SK-N-DZ (cell line): ENCODE measurements at regions not wholly inside any gene's neighbourhood (a gene's known extent, or its start where the extent isn't known, plus 50 kb on each side); places are given as distances from the start of the nearest gene placed in this dataset.

Experiments used
- DNase-seq: peaks from one replicate; pipeline ENCODE4 v3.0.0-alpha.2; 2015; ENCODE audit warnings: low spot score

GRCh38 chr3:76181213-76181612 lies 395.9 kb upstream of the ZNF717 start:
- no peak for DNase-seq

GRCh38 chr3:76198086-76198485 lies 412.7 kb upstream of the ZNF717 start:
- no peak for DNase-seq

DNA sequence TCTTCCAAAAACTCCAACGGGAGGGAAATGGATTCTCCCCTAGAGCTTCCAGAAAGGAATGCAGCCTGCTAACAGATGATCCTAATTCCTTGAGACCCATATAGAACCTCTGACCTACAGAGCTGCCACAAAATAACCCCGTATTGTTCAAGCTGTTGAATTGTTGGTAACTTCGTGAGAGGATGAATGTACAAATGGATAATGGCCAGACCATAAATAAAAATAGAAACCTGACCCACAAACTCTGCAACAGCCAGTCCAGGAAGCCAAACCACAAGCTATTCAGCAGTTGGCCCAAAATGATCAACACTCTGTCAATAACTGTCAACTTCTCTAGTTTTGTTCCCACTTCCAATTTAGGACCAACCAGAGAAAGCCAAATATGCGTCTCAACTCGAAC lies 414.0 kb upstream of the ZNF717 start:
- DNase-seq = no peak

DNA sequence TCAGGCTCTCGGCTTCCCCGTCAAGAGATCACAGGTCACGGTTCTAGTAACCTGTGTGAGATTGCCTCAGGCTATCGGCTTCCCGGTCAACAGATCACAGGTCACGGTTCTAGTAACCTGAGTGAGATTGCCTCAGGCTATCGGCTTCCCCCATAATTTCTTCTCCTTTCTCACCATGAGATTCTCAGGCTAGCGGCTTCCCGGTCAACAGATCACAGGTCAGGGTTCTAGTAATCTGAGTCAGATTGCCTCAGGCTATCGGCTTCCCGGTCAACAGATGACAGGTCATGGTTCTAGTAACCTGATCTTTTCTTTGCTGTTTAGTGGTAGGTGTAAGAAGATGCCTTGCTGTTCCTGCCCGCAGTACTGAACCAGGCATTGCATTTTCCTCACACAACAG lies 418.2 kb upstream of the ZNF717 start:
- no peak for DNase-seq

GRCh38 chr3:76206346-76206745 lies 421.0 kb upstream of the ZNF717 start:
- DNase-seq = no peak

GRCh38 chr3:76212679-76213078 lies 427.3 kb upstream of the ZNF717 start:
- no peak for DNase-seq

- DNase-seq = no peak
These were observed 436.9 kb upstream of the ZNF717 start for GRCh38 chr3:76222201-76222600.

DNA sequence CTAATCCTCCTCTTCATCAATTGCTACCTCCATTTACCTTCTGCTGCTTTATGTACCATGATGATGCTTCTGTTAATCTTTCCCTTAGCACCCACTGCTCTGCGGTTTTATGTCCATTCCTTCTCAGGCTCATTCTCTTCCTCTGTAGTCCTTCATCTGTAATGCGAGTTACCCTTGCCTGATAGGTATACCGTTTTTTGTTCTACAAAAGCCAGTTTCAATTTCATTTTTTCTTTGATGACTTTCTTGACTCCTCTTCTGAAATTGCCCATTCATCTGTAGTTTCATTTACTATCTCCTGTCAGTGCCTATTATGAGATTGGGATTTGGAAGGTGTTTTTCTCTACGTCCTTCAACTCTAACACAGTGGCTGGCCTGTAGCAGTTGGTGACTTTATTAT lies 445.9 kb upstream of the ZNF717 start:
- DNase-seq = no peak

DNA sequence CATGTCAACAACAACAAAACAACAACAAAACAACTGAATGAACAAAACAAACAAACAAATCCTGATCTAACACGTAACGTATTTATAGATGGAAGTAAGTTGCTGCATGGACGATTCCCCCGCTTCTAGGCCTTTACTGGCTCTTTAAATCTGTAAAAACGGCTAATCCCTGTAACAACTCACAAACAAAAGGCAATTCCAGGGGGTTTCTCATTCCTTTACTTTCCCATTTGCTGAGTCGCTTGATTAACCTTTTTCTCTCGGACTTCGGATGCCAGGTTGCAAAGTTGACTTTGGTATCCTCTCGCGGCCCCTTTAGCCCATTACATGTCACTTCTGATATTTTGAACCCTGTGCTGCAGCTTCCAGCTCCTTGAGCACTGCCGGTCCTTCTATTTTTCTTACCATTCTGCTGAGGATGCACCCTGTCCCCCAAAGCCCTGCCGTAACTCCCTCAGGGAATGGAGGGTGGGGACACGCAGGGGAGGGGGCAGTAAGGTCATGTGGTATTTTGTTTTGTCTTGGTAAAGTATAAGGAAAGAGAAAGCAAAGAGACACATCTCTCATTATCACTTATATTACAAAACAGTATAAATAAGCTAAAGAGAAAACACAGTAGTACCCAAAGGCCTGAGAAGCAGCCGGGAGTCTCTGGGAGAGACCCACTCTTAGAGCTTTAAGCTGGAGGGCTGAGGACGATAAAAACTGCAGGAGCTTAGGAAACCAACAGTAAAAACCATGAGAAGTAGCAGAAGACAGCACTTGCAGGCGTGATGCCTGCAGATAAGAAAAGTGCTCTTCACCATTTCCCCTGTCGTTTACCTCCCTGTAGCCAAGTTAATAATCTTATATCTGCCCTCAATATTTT lies 457.8 kb upstream of the ZNF717 start:
- DNase-seq = peak; percentile 11

DNA sequence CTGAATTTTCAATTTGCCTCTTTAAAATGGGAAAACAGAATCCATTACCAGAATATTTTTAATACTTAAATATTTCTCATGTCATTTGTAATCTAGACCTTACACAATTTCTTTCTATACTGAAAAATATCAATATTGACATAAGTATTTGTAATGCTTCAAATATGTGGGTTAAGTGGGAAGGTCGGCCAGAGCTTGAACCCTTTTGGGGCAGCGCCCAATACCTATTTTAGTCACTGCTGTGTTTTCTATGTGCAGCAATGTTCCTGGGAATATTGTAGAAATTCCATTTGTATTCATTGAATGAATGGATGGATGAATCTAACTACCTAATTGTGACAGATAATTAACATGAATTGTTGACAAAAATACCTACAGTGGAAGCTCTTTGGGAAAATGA lies 459.7 kb upstream of the ZNF717 start:
- no peak for DNase-seq

- DNase-seq = no peak
These were observed 460.3 kb upstream of the ZNF717 start for GRCh38 chr3:76245622-76246021.

- no peak for DNase-seq
These were observed 479.1 kb upstream of the ZNF717 start for GRCh38 chr3:76264496-76264895.

- no peak for DNase-seq
These were observed 479.6 kb upstream of the ZNF717 start for GRCh38 chr3:76264911-76265310.

- DNase-seq = no peak
These were observed 481.2 kb upstream of the ZNF717 start for GRCh38 chr3:76266511-76266910.

DNA sequence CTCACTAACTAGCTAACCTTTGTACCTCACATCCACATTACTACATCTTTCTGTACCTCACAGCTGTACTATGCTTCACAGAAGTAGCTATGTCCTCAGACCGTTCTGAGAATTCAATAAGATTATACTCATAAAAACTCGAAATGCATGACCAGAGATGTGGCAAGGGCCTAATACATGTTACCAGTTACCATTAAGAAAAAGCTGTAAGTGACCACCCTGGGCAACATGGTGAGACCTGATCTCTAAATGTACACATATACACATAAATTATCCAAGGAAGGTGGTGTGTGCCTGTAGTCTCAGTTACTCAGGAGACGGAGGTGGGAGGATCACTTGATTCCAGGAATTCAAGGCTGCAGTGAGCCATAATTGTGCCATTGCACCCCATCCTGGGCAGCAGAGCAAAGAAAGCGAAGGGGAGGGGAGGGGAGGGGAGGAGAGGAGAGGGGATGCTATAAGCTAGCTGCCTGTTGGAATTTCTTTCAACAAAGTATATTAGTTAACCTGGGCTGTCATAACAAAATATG lies 482.6 kb upstream of the ZNF717 start:
- no peak for DNase-seq

- DNase-seq = no peak
These were observed 508.5 kb upstream of the ZNF717 start for GRCh38 chr3:76293856-76294255.

GRCh38 chr3:76300746-76301145 lies 515.4 kb upstream of the ZNF717 start:
- peak; percentile 70 for DNase-seq

DNA sequence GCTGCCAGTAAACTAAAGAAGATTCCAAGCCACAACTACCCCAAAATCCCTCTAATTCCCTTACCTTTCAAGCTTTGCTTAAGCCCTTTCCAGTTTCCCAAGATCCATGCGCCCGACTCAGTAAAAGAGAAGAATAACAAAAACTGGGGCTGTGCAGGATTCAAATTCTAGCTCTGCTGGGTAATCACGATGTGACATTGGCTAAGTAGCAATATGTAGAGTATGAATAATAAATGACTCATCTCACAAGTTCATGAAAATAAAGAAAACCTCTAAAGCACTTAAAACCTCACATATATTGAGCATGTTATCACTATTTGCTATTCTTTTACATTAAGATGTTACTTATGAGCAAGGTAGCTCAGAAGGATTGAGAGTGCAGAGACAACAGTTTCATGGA lies 522.2 kb upstream of the ZNF717 start:
- no peak for DNase-seq

- DNase-seq = no peak
These were observed 523.2 kb upstream of the ZNF717 start for GRCh38 chr3:76308541-76308940.

DNA sequence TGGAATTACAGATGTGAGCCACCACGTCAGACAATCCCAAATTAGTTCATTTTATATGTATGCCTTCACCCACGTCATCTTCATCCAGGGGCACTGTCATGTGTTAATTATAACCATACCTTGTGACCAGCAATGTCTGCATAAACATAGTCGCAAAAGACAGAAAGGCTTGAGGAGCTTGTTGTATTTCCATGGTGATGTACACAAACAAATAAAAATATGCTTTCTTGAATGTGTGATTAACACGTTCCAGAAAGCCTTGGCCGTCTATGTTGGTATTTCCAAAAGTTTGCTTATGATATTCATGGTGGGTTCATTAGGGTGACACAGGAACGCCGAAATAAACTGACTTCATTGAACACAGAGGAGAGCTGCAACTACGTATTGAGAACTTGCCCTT lies 524.7 kb upstream of the ZNF717 start:
- no peak for DNase-seq

DNA sequence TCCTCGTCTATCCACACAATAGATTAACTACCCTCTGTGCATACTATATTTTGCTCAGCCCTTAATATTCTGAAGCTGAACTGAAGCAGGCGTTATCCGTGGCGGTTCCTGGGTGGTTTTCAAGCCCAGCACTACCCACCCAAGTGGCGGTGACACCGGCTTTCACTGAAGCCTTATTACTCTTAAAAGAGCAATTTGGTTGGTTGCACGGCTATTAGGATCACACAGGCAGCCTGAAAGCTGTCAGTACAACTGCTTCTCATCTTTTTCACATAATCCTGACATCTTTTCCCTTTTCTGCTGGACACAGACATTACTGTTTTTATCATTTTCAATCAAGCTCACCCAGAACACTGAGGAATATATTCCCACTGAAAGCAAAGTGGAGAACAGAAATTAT lies 525.3 kb upstream of the ZNF717 start:
- peak; percentile 32 for DNase-seq

GRCh38 chr3:76311941-76312340 lies 526.6 kb upstream of the ZNF717 start:
- DNase-seq = no peak

GRCh38 chr3:76315906-76316305 lies 530.6 kb upstream of the ZNF717 start:
- peak; percentile 56 for DNase-seq

DNA sequence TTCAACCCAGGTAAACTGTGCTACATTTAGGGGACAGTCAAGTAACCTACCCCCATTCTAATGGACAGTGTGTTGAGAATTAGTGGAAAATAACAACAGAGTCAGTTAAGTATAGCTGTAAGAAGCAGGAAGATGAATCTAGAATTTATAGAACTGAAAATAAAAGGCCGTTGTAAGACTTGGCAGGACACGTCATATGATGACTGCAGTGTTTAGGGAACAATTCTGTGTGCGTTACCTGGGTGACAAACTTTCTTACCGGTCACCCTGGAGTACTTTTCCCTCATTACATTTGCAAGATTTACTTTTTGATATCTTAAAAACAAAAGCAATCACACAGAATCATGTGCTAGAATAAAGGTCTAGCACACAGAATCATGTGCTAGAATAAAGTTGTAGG lies 536.3 kb upstream of the ZNF717 start:
- no peak for DNase-seq
